ENCODE measurements at regions not wholly inside any gene's neighbourhood (a gene's known extent, or its start where the extent isn't known, plus 50 kb on each side); places are given as distances from the start of the nearest gene placed in this dataset.

- DNase-seq (ENCODE audit: low spot score), result no peak
Measured at GRCh38 chr1:90402893-90403849, 313.9 kb downstream of the BARHL2 start.

DNA sequence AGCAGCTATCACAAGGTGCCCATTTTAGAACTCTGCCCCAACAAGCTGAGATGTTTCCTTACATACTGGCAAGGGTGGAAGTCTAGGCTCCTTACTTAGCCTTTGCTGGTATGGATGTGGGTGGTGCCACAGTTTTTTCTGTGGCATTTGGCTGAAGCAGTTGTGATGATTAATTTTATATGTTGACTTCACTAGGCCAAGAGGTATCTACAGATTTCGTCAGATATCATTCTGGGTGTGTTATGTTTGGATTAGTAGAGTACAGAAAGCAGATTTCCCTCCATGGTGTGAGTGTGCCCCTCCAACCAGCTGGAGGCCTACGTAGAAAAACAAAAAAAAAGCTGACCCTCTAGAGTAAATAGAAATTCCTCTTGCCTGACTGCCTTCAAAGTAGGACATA is 317.0 kb downstream of the BARHL2 start:
- DNase-seq (ENCODE audit: low spot score), result no peak

GRCh38 chr1:90396917-90397316 is 320.2 kb downstream of the BARHL2 start:
- DNase-seq (ENCODE audit: low spot score), result no peak

GRCh38 chr1:90394247-90394646 is 322.9 kb downstream of the BARHL2 start:
- no peak for DNase-seq (ENCODE audit: low spot score)

DNA sequence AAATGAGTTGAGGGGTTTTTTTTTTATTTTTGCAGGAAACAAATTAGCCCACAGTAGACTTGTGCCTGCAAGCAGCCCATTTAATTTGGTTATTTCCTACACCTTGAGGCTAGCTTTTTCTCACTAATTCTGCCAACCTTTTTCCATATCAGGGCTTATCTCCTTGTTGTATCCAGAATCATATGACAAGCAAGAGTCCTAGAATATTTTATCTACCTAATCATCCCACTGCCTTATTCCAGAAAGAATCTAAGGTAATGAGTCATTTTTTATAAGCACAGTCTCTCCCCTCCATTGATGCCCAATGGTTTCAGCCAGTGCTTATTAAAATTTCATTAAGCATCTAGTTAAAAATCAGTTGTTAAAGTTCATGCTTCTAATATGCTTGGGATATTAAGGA is 324.1 kb downstream of the BARHL2 start:
- DNase-seq (ENCODE audit: low spot score), result no peak

DNA sequence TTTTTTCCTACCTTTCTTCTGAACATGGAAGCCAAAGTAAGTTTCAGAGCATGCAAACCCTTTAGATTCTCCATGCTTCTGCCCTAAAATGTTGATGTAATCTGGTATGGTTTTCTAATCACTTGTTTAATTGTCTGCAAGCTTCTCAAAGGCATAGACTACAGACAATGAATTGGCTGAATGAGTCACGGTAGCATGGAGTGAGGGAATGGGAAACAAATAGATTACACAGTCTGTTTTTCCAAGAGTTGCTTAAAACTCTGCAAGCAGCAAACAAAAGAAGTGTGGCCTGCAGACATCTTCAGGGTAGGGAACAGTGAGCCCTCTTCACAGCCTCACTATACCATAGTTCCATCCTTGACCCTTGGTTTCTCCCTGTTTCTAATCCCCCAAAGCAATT is 326.0 kb downstream of the BARHL2 start:
- DNase-seq (ENCODE audit: low spot score), result no peak

DNA sequence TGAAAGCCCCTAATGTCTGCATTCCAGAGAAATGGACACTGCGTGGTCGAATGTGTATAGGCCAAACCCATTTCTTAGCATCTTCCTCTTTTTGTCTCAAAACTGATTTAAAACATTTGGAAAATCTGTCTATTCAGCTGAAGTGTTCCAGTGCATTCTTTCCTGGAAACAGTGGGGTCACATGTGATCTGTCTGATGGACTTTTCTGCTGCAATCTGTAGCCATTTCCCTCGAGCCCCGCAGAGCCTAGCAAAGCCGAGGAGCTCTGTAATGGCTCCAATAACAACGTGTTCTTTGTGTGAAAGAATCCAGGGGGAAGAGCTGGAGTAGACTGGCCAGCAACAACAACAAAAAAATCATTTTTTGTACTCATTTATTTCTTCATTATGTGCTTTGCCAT is 329.3 kb downstream of the BARHL2 start:
- no peak for DNase-seq (ENCODE audit: low spot score)

GRCh38 chr1:90386899-90387720 is 330.0 kb downstream of the BARHL2 start:
- no peak for DNase-seq (ENCODE audit: low spot score)

GRCh38 chr1:90384193-90384592 is 332.9 kb downstream of the BARHL2 start:
- no peak for DNase-seq (ENCODE audit: low spot score)

GRCh38 chr1:90382161-90382560 is 334.9 kb downstream of the BARHL2 start:
- no peak for DNase-seq (ENCODE audit: low spot score)

DNA sequence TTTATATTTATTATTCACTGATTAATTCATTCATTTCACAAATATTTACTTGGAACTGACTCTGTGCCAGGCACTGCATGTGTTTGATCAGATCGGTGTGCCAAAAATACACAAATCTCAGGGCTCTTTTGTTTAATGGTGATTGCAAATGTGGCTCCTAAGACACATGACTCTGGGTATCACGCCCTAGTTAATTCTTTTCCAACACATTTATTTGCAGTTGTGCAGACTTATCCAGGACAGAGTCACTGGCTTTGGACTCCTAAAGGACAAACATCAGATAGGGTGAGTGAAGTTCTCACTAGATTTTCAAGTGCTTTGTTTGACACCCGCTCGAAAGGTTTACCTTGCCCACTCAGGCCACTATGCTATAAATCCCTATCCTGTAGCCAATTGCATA is 335.5 kb downstream of the BARHL2 start:
- DNase-seq (ENCODE audit: low spot score), result no peak

DNA sequence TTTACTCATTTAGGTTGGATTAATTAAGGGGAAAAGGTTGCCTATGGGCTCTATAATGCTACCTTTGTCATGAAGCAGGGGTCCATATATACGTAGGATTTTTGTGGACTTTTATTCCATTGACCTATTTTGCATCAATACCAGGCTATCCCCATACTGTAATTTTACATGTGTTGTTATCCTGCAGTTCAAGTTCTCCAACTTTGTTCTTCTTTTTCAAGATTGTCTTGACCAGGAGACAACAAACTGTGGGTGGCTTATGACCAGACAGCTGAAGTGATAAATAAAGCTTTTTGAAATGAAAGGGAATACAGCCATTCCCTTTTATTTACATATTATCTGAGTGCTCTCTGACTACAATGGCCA is 345.7 kb downstream of the BARHL2 start:
- no peak for DNase-seq (ENCODE audit: low spot score)

DNA sequence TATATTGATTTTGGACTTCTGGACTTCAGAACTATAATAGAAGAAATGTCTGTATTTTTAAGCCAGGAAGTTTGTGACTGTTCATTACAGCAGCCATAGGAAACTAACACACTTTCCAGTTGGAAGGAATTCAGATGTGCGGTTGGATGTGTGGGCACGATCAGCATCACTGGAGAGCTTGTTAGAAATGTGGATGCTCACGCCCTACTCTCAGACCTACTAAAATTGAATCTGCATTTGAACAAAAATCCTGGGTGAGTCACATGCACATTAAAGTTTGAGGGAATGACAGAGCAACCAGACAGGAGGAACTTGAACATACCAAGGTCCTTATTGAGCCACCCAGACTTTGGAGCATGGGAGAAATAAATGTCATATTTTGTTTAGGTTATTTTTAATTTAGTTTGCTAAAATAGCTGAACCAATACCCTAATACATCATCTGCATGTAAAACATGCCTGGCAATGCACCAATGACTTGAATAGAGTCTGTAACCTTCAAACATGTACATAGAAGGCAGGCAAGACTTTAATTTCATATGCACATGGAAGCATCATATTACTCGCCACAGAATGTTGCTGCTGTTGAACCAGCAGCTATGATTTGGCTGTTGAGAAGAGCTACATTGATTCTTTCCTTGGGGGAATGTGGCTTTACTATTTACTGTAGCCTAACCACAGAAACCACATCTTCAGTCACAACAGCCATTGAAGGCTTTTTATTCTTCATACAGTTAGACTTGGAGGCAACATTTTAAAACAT is 346.2 kb downstream of the BARHL2 start:
- no peak for DNase-seq (ENCODE audit: low spot score)

GRCh38 chr1:90362163-90362562 is 354.9 kb downstream of the BARHL2 start:
- DNase-seq (ENCODE audit: low spot score), result no peak

- DNase-seq (ENCODE audit: low spot score), result no peak
Measured at GRCh38 chr1:90361026-90361425, 356.1 kb downstream of the BARHL2 start.

- no peak for DNase-seq (ENCODE audit: low spot score)
Measured at GRCh38 chr1:90359994-90360393, 357.1 kb downstream of the BARHL2 start.

DNA sequence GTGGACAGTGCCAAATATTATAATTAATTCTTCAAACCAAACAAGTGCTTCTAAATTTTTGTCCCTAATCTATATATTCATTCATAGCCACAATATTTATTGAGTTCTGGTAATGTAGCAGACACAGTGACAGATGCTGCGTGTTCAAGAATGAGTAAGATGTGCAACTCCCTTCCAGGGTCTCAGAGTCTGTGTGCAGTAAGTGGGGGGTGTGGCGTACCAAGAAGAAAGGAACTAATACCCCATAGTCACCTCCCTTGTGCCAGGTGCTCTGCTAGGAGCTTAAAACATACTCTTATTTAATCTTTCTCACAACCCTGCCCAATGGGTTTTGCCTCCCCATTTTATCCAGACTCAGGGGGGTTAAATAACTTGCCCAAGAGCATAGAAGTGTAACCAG is 358.7 kb downstream of the BARHL2 start:
- DNase-seq (ENCODE audit: low spot score), result no peak

DNA sequence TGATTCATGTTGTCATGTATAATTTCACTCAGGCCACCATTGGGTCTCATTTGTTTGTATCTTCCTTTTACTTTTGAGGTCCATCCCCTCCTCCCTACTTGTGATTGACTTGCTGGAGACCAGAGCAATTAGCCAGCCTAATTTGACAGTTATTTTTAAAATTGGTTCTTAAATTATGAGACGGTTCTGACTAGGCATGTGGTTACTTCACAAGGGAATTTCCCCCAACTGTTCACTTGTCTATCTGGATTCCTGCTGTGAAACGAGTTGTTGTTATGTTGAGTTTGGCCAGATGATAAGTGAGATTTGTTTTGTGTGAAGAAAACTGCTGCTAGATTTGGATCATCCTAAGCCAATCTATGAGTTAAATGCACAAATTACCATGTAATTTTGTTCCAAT is 359.1 kb downstream of the BARHL2 start:
- no peak for DNase-seq (ENCODE audit: low spot score)

DNA sequence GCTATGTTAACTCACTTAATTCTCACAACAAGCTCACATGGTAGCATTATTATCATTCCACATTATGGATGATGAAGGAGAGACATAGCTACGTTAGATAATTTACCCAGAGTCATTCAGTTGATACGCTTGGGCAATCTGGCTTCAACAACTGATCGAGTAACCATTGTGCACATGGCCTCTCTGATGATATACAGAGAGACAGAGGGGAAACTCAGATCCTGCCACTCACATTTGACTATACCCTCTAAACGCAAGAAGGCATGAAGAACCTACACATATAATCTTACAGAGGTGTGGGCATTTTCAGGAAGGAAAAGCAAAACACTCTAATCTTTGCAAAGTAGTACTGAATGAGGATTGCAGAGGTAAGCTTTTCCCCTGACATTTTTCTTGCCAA is 360.1 kb downstream of the BARHL2 start:
- no peak for DNase-seq (ENCODE audit: low spot score)

GRCh38 chr1:90356101-90356500 is 361.0 kb downstream of the BARHL2 start:
- DNase-seq (ENCODE audit: low spot score), result no peak

DNA sequence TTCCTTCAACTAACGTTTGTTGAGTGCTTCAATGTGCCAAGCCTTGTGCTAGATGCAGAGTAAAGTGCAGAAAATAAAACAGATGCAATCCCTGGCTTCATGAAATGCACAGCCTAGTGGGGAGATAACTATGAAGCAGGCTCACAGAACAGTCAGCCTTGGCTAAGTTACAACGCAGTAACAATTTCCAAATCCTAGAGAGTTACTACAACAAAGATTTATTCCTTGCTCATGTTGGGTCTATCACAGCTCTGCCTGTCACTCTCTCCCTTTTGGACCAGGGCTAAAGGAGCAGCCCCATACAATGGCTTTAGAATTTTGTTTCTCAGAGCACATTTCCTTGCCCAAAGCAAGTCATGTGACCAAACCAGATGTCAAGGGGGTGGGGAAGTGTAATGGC is 359.8 kb downstream of the ZNF326 start:
- no peak for DNase-seq (ENCODE audit: low spot score)

GRCh38 chr1:90351019-90351418 is 356.1 kb downstream of the ZNF326 start:
- DNase-seq (ENCODE audit: low spot score), result no peak

All from putamen (tissue), 1 donor.